DND-41 (cell line): ENCODE measurements at regions not wholly inside any gene's neighbourhood (a gene's known extent, or its start where the extent isn't known, plus 50 kb on each side); places are given as distances from the start of the nearest gene placed in this dataset.

Experiments
- EZH2 ChIP-seq: IDR thresholded peaks from 3 replicates; pipeline ENCODE4 v1.6.1; 2012; ENCODE audit warnings: borderline replicate concordance, low read depth, mild to moderate bottlenecking, moderate library complexity, low read length, inconsistent platforms; ENCODE audit not compliant: severe bottlenecking
- TF ChIP-seq, protein P1 (sequence below): IDR thresholded peaks from 2 replicates; pipeline ENCODE4 v1.5.1; 2012; ENCODE audit warnings: borderline replicate concordance, low read length, moderate library complexity, mild to moderate bottlenecking; ENCODE audit not compliant: poor library complexity, severe bottlenecking; ENCODE audit errors: extremely low read depth

GRCh38 chr11:109838026-109838425 lies 255.2 kb upstream of the ZC3H12C start:
- TF ChIP-seq EZH2, result no peak
- TF ChIP-seq, protein P1, sequence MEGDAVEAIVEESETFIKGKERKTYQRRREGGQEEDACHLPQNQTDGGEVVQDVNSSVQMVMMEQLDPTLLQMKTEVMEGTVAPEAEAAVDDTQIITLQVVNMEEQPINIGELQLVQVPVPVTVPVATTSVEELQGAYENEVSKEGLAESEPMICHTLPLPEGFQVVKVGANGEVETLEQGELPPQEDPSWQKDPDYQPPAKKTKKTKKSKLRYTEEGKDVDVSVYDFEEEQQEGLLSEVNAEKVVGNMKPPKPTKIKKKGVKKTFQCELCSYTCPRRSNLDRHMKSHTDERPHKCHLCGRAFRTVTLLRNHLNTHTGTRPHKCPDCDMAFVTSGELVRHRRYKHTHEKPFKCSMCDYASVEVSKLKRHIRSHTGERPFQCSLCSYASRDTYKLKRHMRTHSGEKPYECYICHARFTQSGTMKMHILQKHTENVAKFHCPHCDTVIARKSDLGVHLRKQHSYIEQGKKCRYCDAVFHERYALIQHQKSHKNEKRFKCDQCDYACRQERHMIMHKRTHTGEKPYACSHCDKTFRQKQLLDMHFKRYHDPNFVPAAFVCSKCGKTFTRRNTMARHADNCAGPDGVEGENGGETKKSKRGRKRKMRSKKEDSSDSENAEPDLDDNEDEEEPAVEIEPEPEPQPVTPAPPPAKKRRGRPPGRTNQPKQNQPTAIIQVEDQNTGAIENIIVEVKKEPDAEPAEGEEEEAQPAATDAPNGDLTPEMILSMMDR, result no peak
